ENCODE measurements at regions not wholly inside any gene's neighbourhood (a gene's known extent, or its start where the extent isn't known, plus 50 kb on each side); places are given as distances from the start of the nearest gene placed in this dataset.

DNA sequence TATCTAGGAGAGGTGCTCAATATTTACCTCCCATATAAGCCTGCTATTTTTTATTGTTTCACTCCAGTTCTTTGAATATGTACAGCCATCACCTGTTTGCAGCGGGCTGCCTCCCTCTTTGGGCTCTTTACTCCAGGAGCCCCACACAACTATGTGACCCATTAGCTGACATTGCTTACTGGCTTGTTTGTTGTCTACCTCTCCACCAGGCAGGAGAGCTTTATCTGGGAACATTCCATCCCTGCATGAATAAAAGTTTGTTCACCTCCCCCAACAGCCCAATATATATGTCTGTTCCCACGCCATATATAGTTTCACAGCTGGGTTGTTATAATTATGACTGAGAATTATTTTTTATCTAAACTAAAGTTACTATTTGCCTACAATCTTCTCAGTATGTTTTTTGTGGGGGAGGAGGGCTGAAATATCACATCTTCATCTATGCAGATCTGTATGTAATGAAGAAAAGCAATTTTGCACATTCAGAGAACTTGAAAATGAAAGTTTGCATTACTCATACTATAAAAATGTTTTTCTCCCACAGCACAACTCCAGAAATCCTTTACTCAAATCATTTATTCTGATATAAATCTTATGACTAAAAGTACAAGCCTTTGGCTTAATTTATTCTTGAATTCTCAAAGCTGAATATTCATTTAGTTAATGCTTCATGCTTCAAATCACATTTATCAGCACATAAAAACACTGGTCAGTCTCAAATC lies 61.2 kb upstream of the DAPP1 start:
- Mint-ChIP-seq H3K27me3 (ENCODE audit: unreplicated experiment) (no peaks in the 10 kb centered on the region), H3K4me3 (ENCODE audit: low read depth, unreplicated experiment) (no peak overlapping the region), H3K4me1 (ENCODE audit: low read depth, unreplicated experiment) (no peaks in the 10 kb centered on the region), H3K36me3 (ENCODE audit: insufficient read depth, unreplicated experiment) (no peaks in the 10 kb centered on the region), H3K27ac (ENCODE audit: unreplicated experiment) (no peak overlapping the region), H3K9me3 (ENCODE audit: low read depth, unreplicated experiment) (no peaks in the 10 kb centered on the region)
- TF ChIP-seq CTCF (IDR thresholded peaks at IDR 0.05; ENCODE audit: unreplicated experiment), result no peak
- no TSS peak for BruUV-seq (replicated peaks)
- intact Hi-C loops (cut with micrococcal nuclease; ENCODE audit: unreplicated experiment), result no loop called here
- DNase-seq, result no peak
- CTCF ChIA-PET, result no interaction called here

- intact Hi-C loops (cut with micrococcal nuclease; ENCODE audit: unreplicated experiment), result no loop called here
- H3K36me3 Mint-ChIP-seq (ENCODE audit: insufficient read depth, unreplicated experiment), result no peaks in the 10 kb centered on the region
- DNase-seq, result no peak
- CTCF ChIA-PET, result no interaction called here
- no peak for TF ChIP-seq CTCF (IDR thresholded peaks at IDR 0.05; ENCODE audit: unreplicated experiment)
- no TSS peak for BruUV-seq (replicated peaks)
- no peaks in the 10 kb centered on the region for H3K4me1 Mint-ChIP-seq (ENCODE audit: low read depth, unreplicated experiment)
- no peak overlapping the region for H3K27ac Mint-ChIP-seq (ENCODE audit: unreplicated experiment)
- no peaks in the 10 kb centered on the region for H3K27me3 Mint-ChIP-seq (ENCODE audit: unreplicated experiment)
- H3K9me3 Mint-ChIP-seq (ENCODE audit: low read depth, unreplicated experiment), result no peaks in the 10 kb centered on the region
- H3K4me3 Mint-ChIP-seq (ENCODE audit: low read depth, unreplicated experiment), result no peak overlapping the region
Measured at GRCh38 chr4:99754756-99755155, 61.9 kb upstream of the DAPP1 start.

- Mint-ChIP-seq H3K9me3 (ENCODE audit: low read depth, unreplicated experiment) (no peaks in the 10 kb centered on the region), H3K4me1 (ENCODE audit: low read depth, unreplicated experiment) (no peaks in the 10 kb centered on the region), H3K27me3 (ENCODE audit: unreplicated experiment) (no peaks in the 10 kb centered on the region), H3K36me3 (ENCODE audit: insufficient read depth, unreplicated experiment) (no peaks in the 10 kb centered on the region), H3K27ac (ENCODE audit: unreplicated experiment) (no peak overlapping the region), H3K4me3 (ENCODE audit: low read depth, unreplicated experiment) (no peak overlapping the region)
- no TSS peak for BruUV-seq (replicated peaks)
- no peak for TF ChIP-seq CTCF (IDR thresholded peaks at IDR 0.05; ENCODE audit: unreplicated experiment)
- CTCF ChIA-PET, result no interaction called here
- no peak for DNase-seq
- intact Hi-C loops (cut with micrococcal nuclease; ENCODE audit: unreplicated experiment), result no loop called here
Measured at GRCh38 chr4:99753931-99754330, 62.7 kb upstream of the DAPP1 start.

GRCh38 chr4:99749445-99750391 lies 66.9 kb upstream of the DAPP1 start:
- no TSS peak for BruUV-seq (replicated peaks)
- H3K4me3 Mint-ChIP-seq (ENCODE audit: low read depth, unreplicated experiment), result no peak overlapping the region
- no peaks in the 10 kb centered on the region for H3K9me3 Mint-ChIP-seq (ENCODE audit: low read depth, unreplicated experiment)
- CTCF ChIA-PET, result no interaction called here
- no peaks in the 10 kb centered on the region for H3K27me3 Mint-ChIP-seq (ENCODE audit: unreplicated experiment)
- no peak for TF ChIP-seq CTCF (IDR thresholded peaks at IDR 0.05; ENCODE audit: unreplicated experiment)
- no peak for DNase-seq
- intact Hi-C loops (cut with micrococcal nuclease; ENCODE audit: unreplicated experiment), result no loop called here
- no peaks in the 10 kb centered on the region for H3K4me1 Mint-ChIP-seq (ENCODE audit: low read depth, unreplicated experiment)
- H3K36me3 Mint-ChIP-seq (ENCODE audit: insufficient read depth, unreplicated experiment), result no peaks in the 10 kb centered on the region
- H3K27ac Mint-ChIP-seq (ENCODE audit: unreplicated experiment), result no peak overlapping the region
